PC-3 (cell line): ENCODE measurements at regions not wholly inside any gene's neighbourhood (a gene's known extent, or its start where the extent isn't known, plus 50 kb on each side); places are given as distances from the start of the nearest gene placed in this dataset.

Experiments used
- ATAC-seq: fragments of 200-7000 bp; cut with Tn5 transposase; 2 replicates; pipeline ENCODE4 v1.9.1; 2020; ENCODE audit warnings: mild to moderate bottlenecking, moderate library complexity
- BruUV-seq: library from RNA; stranded (reverse); fragments of 400-500 nt; replicated peaks from 2 replicates; lab custom pipeline; 2021; lab: Mats Ljungman, UMichigan
- CTCF ChIA-PET: fragments of 300-600 bp; sonication (Branson Sonifier 250); formaldehyde crosslinking; loops from one replicate; lab custom pipeline; 2022; ENCODE audit warnings: antibody characterized with exemption; lab: Charles Lee
- POLR2A ChIA-PET: fragments of 300-600 bp; sonication (Branson Sonifier 250); formaldehyde crosslinking; loops from one replicate; lab custom pipeline; 2022; ENCODE audit warnings: antibody characterized with exemption; ENCODE audit not compliant: unreplicated experiment; lab: Charles Lee
- DNase-seq: peaks from one replicate; pipeline ENCODE4 v3.0.0-alpha.2; 2015
- H2AFZ ChIP-seq: fragments of 300-600 bp; sonication (generic); 2 replicates; pipeline ENCODE4 v1.6.0; 2016; ENCODE audit warnings: antibody characterized with exemption, low read length
- H3F3A ChIP-seq: fragments of 300-600 bp; sonication (generic); one replicate; pipeline ENCODE4 v1.6.0; 2017; ENCODE audit warnings: antibody characterized with exemption, low read length, control low read depth, mild to moderate bottlenecking; ENCODE audit not compliant: unreplicated experiment
- H3K27ac ChIP-seq: fragments of 300-600 bp; sonication (generic); 2 replicates; pipeline ENCODE4 v1.5.1; 2016; ENCODE audit warnings: mild to moderate bottlenecking, low read length
- H3K27me3 ChIP-seq: fragments of 300-600 bp; sonication (generic); 2 replicates; pipeline ENCODE4 v1.6.1; 2016; ENCODE audit warnings: low read length, mixed read lengths
- H3K36me3 ChIP-seq: fragments of 300-600 bp; sonication (generic); 2 replicates; pipeline ENCODE4 v1.6.1; 2016; ENCODE audit warnings: low read depth, mixed run types, low read length, mixed read lengths
- H3K4me1 ChIP-seq: fragments of 300-600 bp; sonication (generic); 2 replicates; pipeline ENCODE4 v1.5.1; 2016; ENCODE audit warnings: low read length; ENCODE audit not compliant: insufficient read depth
- H3K4me2 ChIP-seq: fragments of 300-600 bp; sonication (generic); 2 replicates; pipeline ENCODE4 v1.6.0; 2016; ENCODE audit warnings: low read length
- H3K4me3 ChIP-seq: fragments of 300-600 bp; sonication (generic); 2 replicates; pipeline ENCODE4 v1.5.1; 2016; ENCODE audit warnings: mild to moderate bottlenecking, low read length, mixed read lengths
- H3K79me2 ChIP-seq: fragments of 300-600 bp; sonication (generic); 2 replicates; pipeline ENCODE4 v1.6.1; 2017; ENCODE audit warnings: low read length, mixed read lengths
- H3K9ac ChIP-seq: fragments of 300-600 bp; sonication (generic); 2 replicates; pipeline ENCODE4 v1.6.0; 2016; ENCODE audit warnings: mild to moderate bottlenecking, low read length
- H3K9me2 ChIP-seq: fragments of 300-600 bp; sonication (generic); replicated peaks from 2 replicates; pipeline ENCODE4 v1.6.1; 2016; ENCODE audit warnings: mixed run types, low read length, mixed read lengths
- H3K9me3 ChIP-seq: fragments of 300-600 bp; sonication (generic); 2 replicates; pipeline ENCODE4 v1.6.1; 2016; ENCODE audit warnings: low read length, mixed read lengths
- H4K20me1 ChIP-seq: fragments of 300-600 bp; sonication (generic); 2 replicates; pipeline ENCODE4 v1.6.1; 2016; ENCODE audit warnings: low read length, mixed read lengths
- CTCF ChIP-seq: fragments of 300-600 bp; sonication (generic); conservative IDR thresholded peaks from 2 replicates; pipeline ENCODE4 v1.5.1; 2017; ENCODE audit warnings: antibody characterized with exemption, low read depth, mild to moderate bottlenecking, low read length
- EZH2 ChIP-seq: fragments of 300-600 bp; sonication (generic); IDR thresholded peaks from one replicate; pipeline ENCODE4 v1.6.1; 2017; ENCODE audit warnings: antibody characterized with exemption, mild to moderate bottlenecking, low read length; ENCODE audit not compliant: unreplicated experiment
- EZH2phosphoT487 ChIP-seq: fragments of 300-600 bp; sonication (generic); IDR thresholded peaks from 2 replicates; pipeline ENCODE4 v1.6.1; 2018; ENCODE audit warnings: mild to moderate bottlenecking, antibody characterized with exemption, low read length, borderline replicate concordance
- intact Hi-C: fragments of 100-400 bp; cut with micrococcal nuclease; formaldehyde crosslinking; loops from 2 replicates; pipeline ENCODE4 v1.9.0; 2023

GRCh38 chr10:44439239-44439957 lies 54.5 kb upstream of the CXCL12 start:
- Histone ChIP-seq H3K9ac (no peak overlapping the region), H3K79me2 (no peaks in the 10 kb centered on the region), H3K4me2 (no peak overlapping the region), H3K27me3 (no peaks in the 10 kb centered on the region), H3K9me2 (no peaks in the 10 kb centered on the region), H3K36me3 (no peaks in the 10 kb centered on the region), H4K20me1 (no peaks in the 10 kb centered on the region), H3F3A (peaks cover 4% of the 10 kb centered on the region), H3K4me3 (no peak overlapping the region), H3K4me1 (no peaks in the 10 kb centered on the region), H2AFZ (no peak overlapping the region), H3K27ac (no peak overlapping the region), H3K9me3 (no peaks in the 10 kb centered on the region)
- POLR2A ChIA-PET = no interaction called here
- ATAC-seq (no peak), DNase-seq (no peak)
- CTCF ChIA-PET = no interaction called here
- TF ChIP-seq EZH2 = no peak
- no peak for TF ChIP-seq CTCF
- no peak for TF ChIP-seq EZH2phosphoT487
- no TSS peak for BruUV-seq
- intact Hi-C loops = no loop called here

DNA sequence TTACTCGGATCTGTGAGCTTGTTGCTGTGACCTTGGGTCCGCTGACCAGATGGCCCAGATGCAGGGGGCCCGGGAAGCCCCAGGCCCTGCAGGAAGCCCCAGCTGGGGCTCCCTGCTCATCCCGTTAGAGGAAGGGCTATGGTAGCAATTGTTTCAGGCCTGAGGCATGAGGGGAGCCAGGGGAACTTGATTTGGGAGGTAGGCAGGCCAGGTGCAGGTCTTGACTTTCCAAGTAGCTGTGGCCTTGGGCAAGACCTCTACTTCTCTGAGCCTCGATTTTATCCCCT lies 55.0 kb upstream of the CXCL12 start:
- BruUV-seq = no TSS peak

More for the DNA sequence above, 55.0 kb upstream of the CXCL12 start:
- ATAC-seq = no peak
- H3K4me3 ChIP-seq = no peak overlapping the region
- no peak overlapping the region for H3K27ac ChIP-seq
- TF ChIP-seq CTCF = no peak
- no peak for TF ChIP-seq EZH2
- DNase-seq = no peak
- ChIA-PET POLR2A (no interaction called here), CTCF (no interaction called here)
- peaks cover 4% of the 10 kb centered on the region for H3F3A ChIP-seq
- H3K9me2 ChIP-seq = no peaks in the 10 kb centered on the region
- H3K27me3 ChIP-seq = no peaks in the 10 kb centered on the region
- H3K79me2 ChIP-seq = no peaks in the 10 kb centered on the region
- no peaks in the 10 kb centered on the region for H3K4me1 ChIP-seq
- H3K9ac ChIP-seq = no peak overlapping the region
- intact Hi-C loops = no loop called here
- no peak overlapping the region for H2AFZ ChIP-seq
- H4K20me1 ChIP-seq = no peaks in the 10 kb centered on the region
- H3K36me3 ChIP-seq = no peaks in the 10 kb centered on the region
- peaks cover 3% of the 10 kb centered on the region; the same call in 1 of the 2 replicates for H3K9me3 ChIP-seq
- H3K4me2 ChIP-seq = no peak overlapping the region
